ENCODE measurements at regions not wholly inside any gene's neighbourhood (a gene's known extent, or its start where the extent isn't known, plus 50 kb on each side); places are given as distances from the start of the nearest gene placed in this dataset.

GRCh38 chr15:77557564-77557963 is 75.1 kb downstream of the LINGO1 start:
- Mint-ChIP-seq H3K9me3 (ENCODE audit: low read depth) (no peaks in the 10 kb centered on the region), H3K4me3 (no peak overlapping the region), H3K27ac (no peak overlapping the region), H3K36me3 (no peaks in the 10 kb centered on the region), H3K27me3 (no peaks in the 10 kb centered on the region), H3K4me1 (no peaks in the 10 kb centered on the region)
- ATAC-seq: no peak
- no peak for DNase-seq
- CTCF ChIA-PET: no interaction called here

DNA sequence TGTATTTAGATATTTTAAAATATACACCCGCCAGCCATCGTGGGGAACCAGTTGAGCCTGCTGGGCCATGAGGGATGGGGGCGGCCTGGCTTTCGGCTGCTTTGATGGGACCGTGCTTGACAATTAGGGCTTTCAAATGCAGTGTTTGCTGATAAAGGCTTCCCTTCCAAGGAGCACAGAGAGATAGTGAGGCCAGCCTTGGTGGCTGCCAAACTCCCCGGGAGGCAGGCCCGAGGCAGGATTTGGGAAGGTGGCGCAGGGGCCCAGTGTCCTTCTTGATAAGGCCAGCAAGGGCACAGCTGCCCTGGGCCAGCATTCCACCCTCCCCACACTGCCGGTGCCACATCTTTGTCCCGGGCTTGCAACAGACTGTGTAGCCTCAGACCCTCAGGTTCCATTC is 75.6 kb downstream of the LINGO1 start:
- no peaks in the 10 kb centered on the region for H3K27me3 Mint-ChIP-seq
- no peaks in the 10 kb centered on the region for H3K9me3 Mint-ChIP-seq (ENCODE audit: low read depth)
- CTCF ChIA-PET: no interaction called here
- DNase-seq (no peak), ATAC-seq (no peak)
- H3K4me3 Mint-ChIP-seq: no peak overlapping the region
- H3K4me1 Mint-ChIP-seq: no peaks in the 10 kb centered on the region
- no peaks in the 10 kb centered on the region for H3K36me3 Mint-ChIP-seq
- H3K27ac Mint-ChIP-seq: no peak overlapping the region

GRCh38 chr15:77556622-77557021 is 76.1 kb downstream of the LINGO1 start:
- Mint-ChIP-seq H3K9me3 (ENCODE audit: low read depth) (no peaks in the 10 kb centered on the region), H3K27ac (no peak overlapping the region), H3K27me3 (no peaks in the 10 kb centered on the region), H3K4me1 (no peaks in the 10 kb centered on the region), H3K36me3 (no peaks in the 10 kb centered on the region), H3K4me3 (no peak overlapping the region)
- no peak for DNase-seq
- CTCF ChIA-PET: no interaction called here
- ATAC-seq: no peak

GRCh38 chr15:77555232-77555631 is 77.5 kb downstream of the LINGO1 start:
- no peak overlapping the region for H3K4me3 Mint-ChIP-seq
- CTCF ChIA-PET: no interaction called here
- H3K36me3 Mint-ChIP-seq: no peaks in the 10 kb centered on the region
- H3K27ac Mint-ChIP-seq: no peak overlapping the region
- no peak for DNase-seq
- H3K4me1 Mint-ChIP-seq: no peaks in the 10 kb centered on the region
- ATAC-seq: no peak
- no peaks in the 10 kb centered on the region for H3K9me3 Mint-ChIP-seq (ENCODE audit: low read depth)
- no peaks in the 10 kb centered on the region for H3K27me3 Mint-ChIP-seq

- DNase-seq: no peak
- Mint-ChIP-seq H3K36me3 (no peaks in the 10 kb centered on the region), H3K27me3 (no peaks in the 10 kb centered on the region), H3K4me1 (no peaks in the 10 kb centered on the region), H3K27ac (no peak overlapping the region), H3K9me3 (ENCODE audit: low read depth) (no peaks in the 10 kb centered on the region), H3K4me3 (no peak overlapping the region)
- CTCF ChIA-PET: no interaction called here
- no peak for ATAC-seq
These were observed 78.2 kb downstream of the LINGO1 start for GRCh38 chr15:77554306-77555080.

GRCh38 chr15:77553695-77554094 is 79.0 kb downstream of the LINGO1 start:
- DNase-seq (no peak), ATAC-seq (no peak)
- CTCF ChIA-PET: no interaction called here
- no peak overlapping the region for H3K27ac Mint-ChIP-seq
- no peaks in the 10 kb centered on the region for H3K36me3 Mint-ChIP-seq
- no peaks in the 10 kb centered on the region for H3K9me3 Mint-ChIP-seq (ENCODE audit: low read depth)
- H3K4me3 Mint-ChIP-seq: no peak overlapping the region
- H3K27me3 Mint-ChIP-seq: no peaks in the 10 kb centered on the region
- H3K4me1 Mint-ChIP-seq: peaks cover 2% of the 10 kb centered on the region

- no peak for ATAC-seq
- CTCF ChIA-PET: no interaction called here
- Mint-ChIP-seq H3K4me1 (peaks cover 2% of the 10 kb centered on the region), H3K9me3 (ENCODE audit: low read depth) (no peaks in the 10 kb centered on the region), H3K4me3 (no peak overlapping the region), H3K27me3 (no peaks in the 10 kb centered on the region), H3K27ac (no peak overlapping the region), H3K36me3 (no peaks in the 10 kb centered on the region)
- no peak for DNase-seq
These were observed 79.5 kb downstream of the LINGO1 start for GRCh38 chr15:77553257-77553656.

DNA sequence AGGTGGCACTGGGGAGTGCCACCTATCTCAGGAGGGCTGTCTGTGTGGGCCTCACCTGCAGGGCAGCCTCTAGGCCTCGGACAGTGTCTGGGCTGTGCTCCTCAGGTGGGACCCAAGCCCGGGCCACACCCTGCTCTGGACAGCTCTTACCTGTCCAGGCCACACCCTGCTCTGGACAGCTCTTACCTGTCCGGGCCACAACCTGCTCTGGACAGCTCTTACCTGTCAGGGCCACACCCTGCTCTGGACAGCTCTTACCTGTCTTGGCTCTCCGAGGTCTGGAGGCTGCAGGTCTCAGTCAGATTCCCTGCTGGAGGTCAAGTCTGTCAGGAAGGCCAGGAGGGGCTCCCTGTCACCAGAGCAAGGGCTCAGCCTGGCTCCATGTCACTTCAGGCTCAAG is 80.6 kb downstream of the LINGO1 start:
- H3K4me1 Mint-ChIP-seq: peaks cover 2% of the 10 kb centered on the region
- no peaks in the 10 kb centered on the region for H3K9me3 Mint-ChIP-seq (ENCODE audit: low read depth)
- CTCF ChIA-PET: interaction anchor here (1.6 kb wide), 1 partner anchor 9 kb away, joined by 6 read pairs; no protein-coding TSS in a partner anchor
- H3K4me3 Mint-ChIP-seq: no peak overlapping the region
- no peak overlapping the region for H3K27ac Mint-ChIP-seq
- DNase-seq: no peak
- no peak for ATAC-seq
- H3K27me3 Mint-ChIP-seq: no peaks in the 10 kb centered on the region
- H3K36me3 Mint-ChIP-seq: no peaks in the 10 kb centered on the region

DNA sequence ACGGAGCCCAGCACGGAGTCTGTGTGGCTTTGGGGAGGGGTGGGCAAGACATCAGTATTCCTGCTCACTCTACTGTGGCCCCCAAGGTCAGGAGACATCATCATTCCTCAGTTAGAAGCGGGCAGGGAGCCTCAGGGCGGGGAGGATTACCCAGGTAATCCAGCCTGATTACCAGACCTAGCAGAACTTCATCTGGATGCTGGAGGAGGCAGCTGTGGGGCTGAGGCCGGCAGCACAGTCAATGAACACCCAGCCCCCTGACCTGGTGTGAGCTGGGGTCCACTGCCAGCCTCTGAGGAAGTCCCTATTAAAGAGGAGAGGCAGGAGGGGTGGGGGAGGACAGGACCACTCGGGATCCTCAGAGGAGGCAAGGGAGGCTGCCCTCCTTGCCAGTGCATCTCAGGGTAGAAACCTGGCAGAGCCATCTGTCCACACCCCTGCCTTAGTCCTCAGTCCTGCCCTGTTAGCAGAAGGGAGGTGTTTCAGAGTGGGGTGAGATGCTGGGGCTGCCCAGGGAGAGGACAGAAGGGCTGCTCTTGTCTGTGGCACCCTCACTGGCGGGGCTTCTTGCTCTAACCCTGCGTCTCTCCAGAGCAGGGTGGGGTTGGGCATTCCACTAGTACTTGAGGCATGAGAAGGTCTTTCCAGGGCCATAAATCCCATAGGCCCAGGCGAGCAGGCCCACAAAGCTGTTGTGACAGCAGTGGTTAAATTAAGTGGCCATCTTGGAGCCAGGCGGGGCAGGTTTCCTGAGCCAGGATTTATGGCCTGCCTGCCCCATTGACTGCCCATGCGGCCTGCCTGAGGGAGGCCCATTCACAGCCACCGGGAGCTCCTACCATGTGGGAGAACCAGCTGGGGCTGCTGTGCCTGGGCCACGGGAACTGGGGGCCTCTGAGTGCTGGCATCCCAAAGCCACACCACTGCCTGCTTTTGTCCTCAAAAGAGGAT is 82.1 kb downstream of the LINGO1 start:
- DNase-seq: no peak
- H3K9me3 Mint-ChIP-seq (ENCODE audit: low read depth): no peaks in the 10 kb centered on the region

DNA sequence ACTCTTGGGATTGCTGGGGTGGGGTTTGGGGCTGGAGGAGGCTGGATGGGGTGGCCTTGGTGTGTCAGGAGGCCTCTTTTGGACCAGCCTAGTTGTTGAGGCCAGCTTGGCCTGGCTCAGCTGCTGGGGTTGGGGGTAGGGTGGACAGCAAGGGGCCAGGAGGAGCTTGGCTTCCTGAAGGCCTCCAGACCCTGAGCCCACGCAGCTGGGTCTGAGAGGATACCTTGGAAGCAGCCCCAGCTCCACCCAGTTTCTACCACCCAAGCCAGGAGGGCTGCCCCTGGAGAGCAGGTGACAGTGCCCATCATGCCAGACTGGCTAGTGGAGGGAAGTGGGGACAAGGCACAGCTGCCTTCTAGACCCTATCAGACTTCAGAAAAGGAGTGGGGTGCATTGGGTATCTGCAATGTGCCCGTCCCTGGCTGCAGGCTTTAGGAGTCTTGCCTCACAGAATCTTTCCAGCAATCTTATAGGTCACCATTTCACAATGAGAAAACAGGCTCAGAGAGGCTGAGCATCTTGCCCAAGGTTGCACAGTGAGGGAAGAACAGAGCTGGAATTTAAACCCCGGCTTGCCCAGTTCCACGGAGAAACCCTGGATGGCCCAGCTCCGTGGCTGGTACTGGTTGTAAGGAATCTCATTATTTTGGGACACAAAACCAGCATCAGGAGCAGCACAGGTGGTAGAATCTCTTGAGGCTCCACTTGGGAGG is 83.0 kb downstream of the LINGO1 start:
- Mint-ChIP-seq H3K36me3 (no peaks in the 10 kb centered on the region), H3K4me3 (no peak overlapping the region), H3K9me3 (ENCODE audit: low read depth) (no peaks in the 10 kb centered on the region), H3K4me1 (peaks cover 9% of the 10 kb centered on the region), H3K27me3 (no peaks in the 10 kb centered on the region), H3K27ac (no peak overlapping the region)
- CTCF ChIA-PET: no interaction called here
- DNase-seq: no peak
- ATAC-seq: no peak

More for the DNA sequence above, 82.1 kb downstream of the LINGO1 start:
- Mint-ChIP-seq H3K4me3 (no peak overlapping the region), H3K27ac (no peak overlapping the region), H3K36me3 (no peaks in the 10 kb centered on the region), H3K27me3 (no peaks in the 10 kb centered on the region), H3K4me1 (peaks cover 9% of the 10 kb centered on the region)
- CTCF ChIA-PET: no interaction called here
- no peak for ATAC-seq

- H3K27me3 Mint-ChIP-seq: no peaks in the 10 kb centered on the region
- no peak overlapping the region for H3K27ac Mint-ChIP-seq
- peaks cover 9% of the 10 kb centered on the region for H3K4me1 Mint-ChIP-seq
- no peaks in the 10 kb centered on the region for H3K9me3 Mint-ChIP-seq (ENCODE audit: low read depth)
- H3K4me3 Mint-ChIP-seq: no peak overlapping the region
- H3K36me3 Mint-ChIP-seq: no peaks in the 10 kb centered on the region
- DNase-seq (no peak), ATAC-seq (no peak)
- CTCF ChIA-PET: no interaction called here
These were observed 83.8 kb downstream of the LINGO1 start for GRCh38 chr15:77548589-77549557.

DNA sequence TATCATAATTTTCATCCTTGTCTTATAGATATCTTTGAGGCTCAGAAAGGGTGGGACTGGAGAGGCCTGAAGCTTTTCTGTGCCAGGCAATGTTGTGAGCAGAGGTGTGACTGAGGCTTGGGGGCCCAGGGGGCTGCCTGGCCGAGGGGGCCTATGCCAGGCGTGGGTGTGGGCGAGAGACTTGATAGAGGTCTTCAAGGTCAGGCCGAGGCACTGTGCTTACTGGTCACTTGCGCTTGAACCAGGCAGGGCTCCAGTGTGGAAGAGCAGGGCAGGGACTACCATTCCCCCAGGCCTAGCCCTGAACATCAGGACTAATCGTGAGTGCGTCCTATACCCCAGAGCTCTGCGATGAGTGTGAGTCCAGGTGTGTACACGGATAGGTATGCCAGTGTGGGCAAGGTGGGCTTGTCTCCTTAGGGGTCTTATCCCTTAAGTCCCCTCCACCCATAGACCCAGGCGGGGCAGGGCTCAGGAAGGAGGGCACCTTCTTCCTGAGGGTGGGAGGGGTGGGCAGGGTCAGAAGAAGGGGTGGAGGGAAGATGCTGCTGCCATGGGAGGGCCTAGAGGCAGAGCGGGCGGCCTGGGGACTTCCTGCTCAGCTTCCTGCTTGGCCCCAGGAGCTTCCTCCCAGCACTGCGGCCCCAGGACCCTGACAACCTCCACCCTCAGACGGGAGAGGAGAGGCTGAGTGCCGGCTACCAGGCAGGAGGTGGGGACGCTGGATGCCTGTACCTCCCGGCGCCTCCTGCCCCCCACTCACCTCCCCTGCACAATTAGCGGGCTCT is 84.7 kb downstream of the LINGO1 start:
- H3K9me3 Mint-ChIP-seq (ENCODE audit: low read depth): no peaks in the 10 kb centered on the region
- CTCF ChIA-PET: no interaction called here
- no peaks in the 10 kb centered on the region for H3K27me3 Mint-ChIP-seq

More for the DNA sequence above, 84.7 kb downstream of the LINGO1 start:
- Mint-ChIP-seq H3K4me3 (no peak overlapping the region), H3K27ac (no peak overlapping the region), H3K36me3 (no peaks in the 10 kb centered on the region), H3K4me1 (peaks cover 13% of the 10 kb centered on the region)
- ATAC-seq: no peak
- DNase-seq: no peak

Data from activated CD8-positive, alpha-beta memory T cell treated with anti-CD3 and anti-CD28 coated beads, Interleukin-2, amount 10 ng/mL, durations not matched to agents 7 days and 5 days (primary cell).